ENCODE measurements at regions not wholly inside any gene's neighbourhood (a gene's known extent, or its start where the extent isn't known, plus 50 kb on each side); places are given as distances from the start of the nearest gene placed in this dataset.

- Histone ChIP-seq H3K27ac (no peak overlapping the region), H3K4me3 (no peak overlapping the region), H3K9me3 (no peaks in the 10 kb centered on the region), H3K36me3 (no peaks in the 10 kb centered on the region), H3K4me1 (no peaks in the 10 kb centered on the region), H3K27me3 (no peaks in the 10 kb centered on the region)
- no peak for TF ChIP-seq CTCF (IDR thresholded peaks at IDR 0.05)
- 39 to 63% methylated on average over 5 of the region's 5 CpGs for WGBS, 2 donors
- ATAC-seq = no peak
- no peak for FAIRE-seq
- no peak for DNase-seq
- intact Hi-C loops (cut with DNase I) = no loop called here
These were observed 1197.5 kb upstream of the CDH18 start for GRCh38 chr5:21185536-21185935.

GRCh38 chr5:21184581-21184980 is 1196.6 kb upstream of the CDH18 start:
- ATAC-seq (no peak), FAIRE-seq (no peak), DNase-seq (no peak)
- no peak overlapping the region for H3K4me3 ChIP-seq
- no peaks in the 10 kb centered on the region for H3K27me3 ChIP-seq
- no peak for TF ChIP-seq CTCF (IDR thresholded peaks at IDR 0.05)
- H3K36me3 ChIP-seq = no peaks in the 10 kb centered on the region
- no peaks in the 10 kb centered on the region for H3K4me1 ChIP-seq
- no peak overlapping the region for H3K27ac ChIP-seq
- no peaks in the 10 kb centered on the region for H3K9me3 ChIP-seq
- WGBS, 2 donors = 81 to 91% methylated on average over 4 of the region's 4 CpGs
- intact Hi-C loops (cut with DNase I) = no loop called here

GRCh38 chr5:21181609-21182125 is 1193.7 kb upstream of the CDH18 start:
- Histone ChIP-seq H3K27me3 (no peaks in the 10 kb centered on the region), H3K4me3 (no peak overlapping the region), H3K4me1 (no peaks in the 10 kb centered on the region), H3K36me3 (no peaks in the 10 kb centered on the region), H3K27ac (no peak overlapping the region), H3K9me3 (no peaks in the 10 kb centered on the region)
- WGBS, 2 donors = 64 to 73% methylated on average over 3 of the region's 3 CpGs
- ATAC-seq (no peak), FAIRE-seq (no peak), DNase-seq (no peak)
- intact Hi-C loops (cut with DNase I) = no loop called here
- TF ChIP-seq CTCF (IDR thresholded peaks at IDR 0.05) = no peak

GRCh38 chr5:21173526-21173925 is 1185.5 kb upstream of the CDH18 start:
- WGBS, 2 donors = 67 to 82% methylated on average over 2 of the region's 2 CpGs
- H3K4me1 ChIP-seq = no peaks in the 10 kb centered on the region
- no peaks in the 10 kb centered on the region for H3K27me3 ChIP-seq
- ATAC-seq (no peak), FAIRE-seq (no peak), DNase-seq (no peak)
- no peaks in the 10 kb centered on the region for H3K9me3 ChIP-seq
- H3K4me3 ChIP-seq = no peak overlapping the region
- no peaks in the 10 kb centered on the region for H3K36me3 ChIP-seq
- intact Hi-C loops (cut with DNase I) = no loop called here
- no peak overlapping the region for H3K27ac ChIP-seq
- no peak for TF ChIP-seq CTCF (IDR thresholded peaks at IDR 0.05)

GRCh38 chr5:21173036-21173435 is 1185.0 kb upstream of the CDH18 start:
- DNase-seq = no peak
- H3K9me3 ChIP-seq = no peaks in the 10 kb centered on the region
- no peaks in the 10 kb centered on the region for H3K27me3 ChIP-seq
- FAIRE-seq = no peak
- H3K4me3 ChIP-seq = no peak overlapping the region
- no peak for TF ChIP-seq CTCF (IDR thresholded peaks at IDR 0.05)
- ATAC-seq = no peak
- WGBS, 2 donors = 61 to 84% methylated on average over 2 of the region's 2 CpGs
- H3K27ac ChIP-seq = no peak overlapping the region
- intact Hi-C loops (cut with DNase I) = no loop called here
- H3K36me3 ChIP-seq = no peaks in the 10 kb centered on the region
- H3K4me1 ChIP-seq = no peaks in the 10 kb centered on the region
